ENCODE measurements at regions not wholly inside any gene's neighbourhood (a gene's known extent, or its start where the extent isn't known, plus 50 kb on each side); places are given as distances from the start of the nearest gene placed in this dataset.
"Not testable (repeated sequence)": the region's sequence is repeated elsewhere in the genome, so short reads cannot be mapped to it uniquely, and the experiment has no call there.

DNA sequence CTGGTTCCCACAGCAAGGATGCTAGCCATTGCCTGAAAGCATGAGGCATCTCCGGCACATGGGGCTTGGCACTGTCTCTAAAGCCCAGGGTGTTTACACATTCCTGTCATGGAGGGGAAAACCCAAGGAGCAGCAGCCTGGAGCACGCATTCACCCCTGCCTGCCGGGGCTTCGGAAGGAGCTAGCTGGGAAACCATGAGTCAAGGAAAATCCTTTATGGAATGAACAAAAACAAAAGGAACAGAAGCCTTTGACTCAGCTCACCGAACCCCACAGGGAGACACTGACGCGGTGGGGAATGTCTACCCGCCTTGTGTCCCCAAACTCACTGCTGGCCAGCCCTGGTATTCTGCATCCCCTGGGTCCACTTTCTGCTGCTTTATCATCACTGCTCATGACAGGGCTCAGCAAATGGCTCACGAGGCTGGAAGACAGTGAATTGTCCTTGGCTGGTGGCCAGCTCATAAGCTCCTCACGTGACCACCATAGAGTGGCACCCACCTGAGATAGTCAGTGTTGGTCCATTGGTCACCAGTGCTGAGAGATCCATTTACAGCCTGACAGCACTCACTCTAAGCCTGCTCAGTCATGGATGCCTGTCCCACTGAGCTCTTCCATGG lies 137.2 kb downstream of the NPIPB11 start:
- TF ChIP-seq, protein P1, sequence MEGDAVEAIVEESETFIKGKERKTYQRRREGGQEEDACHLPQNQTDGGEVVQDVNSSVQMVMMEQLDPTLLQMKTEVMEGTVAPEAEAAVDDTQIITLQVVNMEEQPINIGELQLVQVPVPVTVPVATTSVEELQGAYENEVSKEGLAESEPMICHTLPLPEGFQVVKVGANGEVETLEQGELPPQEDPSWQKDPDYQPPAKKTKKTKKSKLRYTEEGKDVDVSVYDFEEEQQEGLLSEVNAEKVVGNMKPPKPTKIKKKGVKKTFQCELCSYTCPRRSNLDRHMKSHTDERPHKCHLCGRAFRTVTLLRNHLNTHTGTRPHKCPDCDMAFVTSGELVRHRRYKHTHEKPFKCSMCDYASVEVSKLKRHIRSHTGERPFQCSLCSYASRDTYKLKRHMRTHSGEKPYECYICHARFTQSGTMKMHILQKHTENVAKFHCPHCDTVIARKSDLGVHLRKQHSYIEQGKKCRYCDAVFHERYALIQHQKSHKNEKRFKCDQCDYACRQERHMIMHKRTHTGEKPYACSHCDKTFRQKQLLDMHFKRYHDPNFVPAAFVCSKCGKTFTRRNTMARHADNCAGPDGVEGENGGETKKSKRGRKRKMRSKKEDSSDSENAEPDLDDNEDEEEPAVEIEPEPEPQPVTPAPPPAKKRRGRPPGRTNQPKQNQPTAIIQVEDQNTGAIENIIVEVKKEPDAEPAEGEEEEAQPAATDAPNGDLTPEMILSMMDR (IDR thresholded peaks at IDR 0.05 in 4 of 5, conservative IDR thresholded peaks at IDR 0.05 in 1 of 5): not testable (repeated sequence)
- TF ChIP-seq POLR2A (IDR thresholded peaks at IDR 0.05): not testable (repeated sequence)

Measured in gastrocnemius medialis (tissue), 4 donors.